ENCODE measurements at regions not wholly inside any gene's neighbourhood (a gene's known extent, or its start where the extent isn't known, plus 50 kb on each side); places are given as distances from the start of the nearest gene placed in this dataset.

DNA sequence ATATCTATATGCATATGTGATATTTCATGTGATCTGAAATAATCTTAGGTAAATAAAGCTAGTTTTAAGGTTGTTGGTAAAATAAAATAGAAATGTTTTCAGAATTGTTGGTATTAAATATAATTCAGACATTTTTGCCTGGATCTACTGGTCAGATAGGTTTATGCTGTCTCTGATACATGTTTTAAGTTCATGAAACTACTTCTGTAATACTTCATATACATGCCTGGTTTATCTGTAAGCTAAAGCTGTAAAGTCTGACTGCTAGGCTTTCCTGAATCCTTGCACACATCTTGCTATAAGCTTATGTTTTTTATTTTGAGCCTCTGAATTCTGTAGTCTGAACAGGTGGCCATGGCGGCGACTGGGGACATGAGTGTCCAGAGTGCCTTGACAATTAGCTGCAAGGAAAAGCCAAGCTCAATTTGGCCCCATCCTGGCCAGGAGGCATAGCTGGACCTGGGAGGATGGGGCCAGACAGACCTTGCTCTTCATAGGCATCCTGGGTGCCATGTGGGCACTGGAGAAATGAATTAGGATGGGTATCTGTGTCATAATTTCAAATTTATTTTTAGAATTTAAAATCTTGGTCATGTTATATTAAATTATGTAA lies 241.0 kb upstream of the UBASH3B start:
- no peak for TF ChIP-seq EZH2 (optimal IDR thresholded peaks at IDR 0.05; ENCODE audit: low read depth, low read length)
- TF ChIP-seq, protein P1, sequence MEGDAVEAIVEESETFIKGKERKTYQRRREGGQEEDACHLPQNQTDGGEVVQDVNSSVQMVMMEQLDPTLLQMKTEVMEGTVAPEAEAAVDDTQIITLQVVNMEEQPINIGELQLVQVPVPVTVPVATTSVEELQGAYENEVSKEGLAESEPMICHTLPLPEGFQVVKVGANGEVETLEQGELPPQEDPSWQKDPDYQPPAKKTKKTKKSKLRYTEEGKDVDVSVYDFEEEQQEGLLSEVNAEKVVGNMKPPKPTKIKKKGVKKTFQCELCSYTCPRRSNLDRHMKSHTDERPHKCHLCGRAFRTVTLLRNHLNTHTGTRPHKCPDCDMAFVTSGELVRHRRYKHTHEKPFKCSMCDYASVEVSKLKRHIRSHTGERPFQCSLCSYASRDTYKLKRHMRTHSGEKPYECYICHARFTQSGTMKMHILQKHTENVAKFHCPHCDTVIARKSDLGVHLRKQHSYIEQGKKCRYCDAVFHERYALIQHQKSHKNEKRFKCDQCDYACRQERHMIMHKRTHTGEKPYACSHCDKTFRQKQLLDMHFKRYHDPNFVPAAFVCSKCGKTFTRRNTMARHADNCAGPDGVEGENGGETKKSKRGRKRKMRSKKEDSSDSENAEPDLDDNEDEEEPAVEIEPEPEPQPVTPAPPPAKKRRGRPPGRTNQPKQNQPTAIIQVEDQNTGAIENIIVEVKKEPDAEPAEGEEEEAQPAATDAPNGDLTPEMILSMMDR (IDR thresholded peaks at IDR 0.05; ENCODE audit: low read length): no peak
